ENCODE measurements at regions not wholly inside any gene's neighbourhood (a gene's known extent, or its start where the extent isn't known, plus 50 kb on each side); places are given as distances from the start of the nearest gene placed in this dataset.

- TF ChIP-seq CTCF (conservative IDR thresholded peaks at IDR 0.05) (no peak), EZH2 (IDR thresholded peaks at IDR 0.05; ENCODE audit: low read depth) (no peak)
Observed at GRCh38 chr14:89736881-89737280, 217.6 kb downstream of the EFCAB11 start.
